SK-N-SH (cell line): ENCODE measurements at regions not wholly inside any gene's neighbourhood (a gene's known extent, or its start where the extent isn't known, plus 50 kb on each side); places are given as distances from the start of the nearest gene placed in this dataset.

ENCODE experiments used
- CTCF ChIA-PET: fragments of 300-600, 350-600 bp; formaldehyde crosslinking; extraction: SDS; loops from one replicate; lab custom pipeline; 2021; lab: Yijun Ruan, JAX
- POLR2A ChIA-PET: fragments of 350-600 bp; sonication (Branson Sonifier 250); formaldehyde crosslinking; extraction: SDS; loops from one replicate; lab custom pipeline; 2020; ENCODE audit warnings: antibody characterized with exemption, inconsistent platforms; lab: Yijun Ruan, JAX
- DNase-seq: peaks from one replicate; pipeline ENCODE4 v3.0.0; 2012
- H2AFZ ChIP-seq: fragments of 200-600 bp; sonication (generic); 2 replicates; pipeline ENCODE4 v1.8.1; 2016; ENCODE audit warnings: antibody characterized with exemption, mild to moderate bottlenecking, low read depth
- H3F3A ChIP-seq: fragments of 200-600 bp; sonication (generic); replicated peaks from 2 replicates; pipeline ENCODE3; 2016; ENCODE audit warnings: antibody characterized with exemption, mild to moderate bottlenecking; ENCODE audit not compliant: insufficient read depth
- H3K27ac ChIP-seq, 2 experiments: fragments of 200-500 bp in 1 of 2; fragments of 200-600 bp in 1 of 2; sonication (Bioruptor generic) in 1 of 2; sonication (generic), shearing (Covaris generic) in 1 of 2; 2 replicates each; pipeline versions ENCODE4 v1.5.1 to v1.6.1; 2014 to 2016; ENCODE audit warnings: low read depth in 2 of 2, inconsistent platforms in 1 of 2, low read length in 1 of 2, mild to moderate bottlenecking in 1 of 2, mixed read lengths in 1 of 2
- H3K27me3 ChIP-seq: fragments of 200-600 bp; sonication (generic), shearing (Covaris generic); 2 replicates; pipeline ENCODE4 v1.6.1; 2016; ENCODE audit warnings: mixed run types; ENCODE audit not compliant: insufficient read depth
- H3K36me3 ChIP-seq, 2 experiments: fragments of 200-500 bp in 1 of 2; fragments of 200-600 bp in 1 of 2; sonication (Bioruptor generic) in 1 of 2; sonication (generic) in 1 of 2; replicated peaks in 1 of 2; 2 replicates each; pipeline versions ENCODE3 to v1.5.1; 2014 to 2016; ENCODE audit warnings: low read length in 1 of 2, mild to moderate bottlenecking in 1 of 2; ENCODE audit not compliant: insufficient read depth in 2 of 2, control insufficient read depth in 1 of 2
- H3K4me1 ChIP-seq, 2 experiments: fragments of 200-500 bp in 1 of 2; fragments of 200-600 bp in 1 of 2; sonication (Bioruptor generic) in 1 of 2; sonication (generic), shearing (Covaris generic) in 1 of 2; 2 replicates each; pipeline versions ENCODE4 v1.5.1 to v1.6.1; 2014 to 2016; ENCODE audit warnings: low read depth in 1 of 2, low read length in 1 of 2, mixed run types in 1 of 2; ENCODE audit not compliant: insufficient read depth in 2 of 2, control insufficient read depth in 1 of 2
- H3K4me2 ChIP-seq: fragments of 200-600 bp; sonication (generic), shearing (Covaris generic); 2 replicates; pipeline ENCODE4 v1.6.1; 2017; ENCODE audit warnings: mixed run types
- H3K4me3 ChIP-seq, 2 experiments: fragments of 200-500 bp in 1 of 2; fragments of 200-600 bp in 1 of 2; sonication (Bioruptor generic) in 1 of 2; sonication (generic), shearing (Covaris generic) in 1 of 2; 2 replicates each; pipeline versions ENCODE4 v1.5.1 to v1.8.1; 2014 to 2016; ENCODE audit warnings: low read depth in 2 of 2, inconsistent platforms in 1 of 2, low read length in 1 of 2, mild to moderate bottlenecking in 1 of 2, mixed read lengths in 1 of 2, moderate library complexity in 1 of 2
- H3K79me2 ChIP-seq: fragments of 200-600 bp; sonication (generic); 2 replicates; pipeline ENCODE4 v1.8.1; 2017; ENCODE audit warnings: mild to moderate bottlenecking; ENCODE audit not compliant: insufficient read depth
- H3K9ac ChIP-seq: fragments of 200-600 bp; sonication (generic); 2 replicates; pipeline ENCODE4 v1.6.1; 2017; ENCODE audit warnings: mixed run types
- H3K9me2 ChIP-seq: fragments of 200-600 bp; sonication (generic); 2 replicates; pipeline ENCODE4 v1.6.1; 2017; ENCODE audit warnings: mixed run types
- H3K9me3 ChIP-seq: fragments of 200-600 bp; sonication (generic); 2 replicates; pipeline ENCODE4 v1.6.1; 2017; ENCODE audit warnings: mixed run types, mild to moderate bottlenecking, moderate library complexity
- H4K20me1 ChIP-seq: fragments of 200-600 bp; sonication (generic); 2 replicates; pipeline ENCODE4 v1.6.1; 2017; ENCODE audit warnings: mild to moderate bottlenecking, mixed run types; ENCODE audit not compliant: insufficient read depth
- CHD2 ChIP-seq: fragments of 150-350 bp; IDR thresholded peaks from 2 replicates; pipeline ENCODE4 v1.6.1; 2018; ENCODE audit warnings: low read length; ENCODE audit not compliant: partially characterized antibody
- ELF1 ChIP-seq: IDR thresholded peaks from 2 replicates; pipeline ENCODE4 v1.4.0; 2012
- FOXJ3 ChIP-seq: sonication (generic); formaldehyde crosslinking; IDR thresholded peaks from 2 replicates; pipeline ENCODE4 v1.5.1; 2020; ENCODE audit warnings: mild to moderate bottlenecking, missing genetic modification reagents
- FOXM1 ChIP-seq: IDR thresholded peaks from 2 replicates; pipeline ENCODE4 v1.4.0; 2012; ENCODE audit warnings: low read depth, mild to moderate bottlenecking
- JUND ChIP-seq: IDR thresholded peaks from 2 replicates; pipeline ENCODE4 v1.4.0; 2012
- MXI1 ChIP-seq: IDR thresholded peaks from 2 replicates; pipeline ENCODE4 v1.6.1; 2012; ENCODE audit warnings: mild to moderate bottlenecking, low read depth, low read length, improper control_type of control experiment
- NRF1 ChIP-seq: IDR thresholded peaks from 2 replicates; pipeline ENCODE4 v1.6.1; 2012; ENCODE audit warnings: low read depth, mild to moderate bottlenecking, low read length
- POLR2AphosphoS5 ChIP-seq: IDR thresholded peaks from 2 replicates; pipeline ENCODE4 v1.6.1; 2012; ENCODE audit warnings: low read depth, low read length
- RAD21 ChIP-seq: IDR thresholded peaks from 2 replicates; pipeline ENCODE4 v1.6.1; 2012; ENCODE audit warnings: mild to moderate bottlenecking, low read length
- RFX5 ChIP-seq: IDR thresholded peaks from 2 replicates; pipeline ENCODE4 v1.6.1; 2012; ENCODE audit warnings: mild to moderate bottlenecking, improper control_type of control experiment, low read length
- RXRA ChIP-seq: IDR thresholded peaks from 2 replicates; pipeline ENCODE4 v1.4.0; 2012; ENCODE audit warnings: low read depth, mild to moderate bottlenecking, borderline replicate concordance
- SMC3 ChIP-seq: IDR thresholded peaks from 2 replicates; pipeline ENCODE4 v1.6.1; 2012; ENCODE audit warnings: low read depth, low read length, improper control_type of control experiment
- TAF1 ChIP-seq: IDR thresholded peaks from 2 replicates; pipeline ENCODE4 v1.6.1; 2012; ENCODE audit warnings: low read depth, mild to moderate bottlenecking, low read length, moderate library complexity, borderline replicate concordance
- TEAD4 ChIP-seq: IDR thresholded peaks from 2 replicates; pipeline ENCODE4 v1.4.0; 2012; ENCODE audit warnings: mild to moderate bottlenecking, borderline replicate concordance; ENCODE audit not compliant: insufficient read depth
- WGBS: methylation state at CpG from one replicate; pipeline ENCODE4 v1.1.6; 2017; ENCODE audit warnings: low lambda C conversion rate; 5-methylcytosine and 5-hydroxymethylcytosine counted together
- TF ChIP-seq, protein P1 (sequence below): IDR thresholded peaks from 2 replicates; pipeline ENCODE4 v1.4.0; 2012; ENCODE audit warnings: low read depth
- TF ChIP-seq, protein P2 (sequence below): IDR thresholded peaks from 2 replicates; pipeline ENCODE4 v1.4.0; 2012; ENCODE audit warnings: low read depth, borderline replicate concordance

DNA sequence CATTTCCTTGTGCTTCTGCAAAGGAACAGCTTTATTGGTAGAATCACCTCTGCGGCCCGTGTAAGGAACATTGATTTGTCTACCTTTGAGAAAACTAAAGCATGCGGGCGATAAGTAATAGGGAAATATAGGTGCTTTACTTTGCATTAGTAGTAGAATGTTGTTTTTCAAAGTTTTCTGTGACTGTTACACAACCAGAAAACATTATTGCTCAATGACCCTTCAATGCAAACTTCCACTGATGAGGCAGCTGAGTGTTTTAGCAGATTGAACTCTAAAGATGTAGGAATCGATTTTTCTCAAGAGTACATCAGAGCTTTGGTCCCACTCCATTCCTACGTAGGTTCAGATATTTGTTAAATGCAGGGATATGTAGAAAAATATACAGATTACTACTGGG lies 427.8 kb downstream of the DNAJB9 start:
- WGBS, result 56% methylated on average over 6 of the region's 6 CpGs
- no peaks in the 10 kb centered on the region for H3K79me2 ChIP-seq
- POLR2A ChIA-PET, result no interaction called here

DNA sequence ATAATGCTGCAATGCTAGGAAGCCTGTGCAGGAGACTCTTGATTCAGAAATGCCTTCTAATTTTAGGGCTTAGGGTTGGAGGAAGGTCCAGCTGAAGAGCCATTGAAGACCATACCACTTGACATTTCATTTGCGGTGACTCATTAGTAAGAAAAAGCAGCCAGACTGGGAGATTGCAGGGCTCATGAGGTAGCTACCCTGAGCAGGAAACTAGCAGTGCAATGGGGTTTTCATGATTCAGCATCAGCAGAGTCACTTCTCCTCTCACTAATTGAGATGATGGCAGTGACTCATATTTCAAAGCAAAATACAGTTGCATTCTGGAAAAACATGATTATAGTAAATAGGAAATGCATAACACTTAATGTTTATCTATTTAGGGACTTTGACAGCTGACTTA lies 434.1 kb downstream of the DNAJB9 start:
- Histone ChIP-seq H2AFZ (no peak overlapping the region), H3K9me3 (no peaks in the 10 kb centered on the region), H3K79me2 (no peaks in the 10 kb centered on the region), H3K4me3 (no peak overlapping the region), H3K9me2 (0 out of 2 replicates have a peak, but pooled peaks cover 3% of the 10 kb centered on the region), H3K27ac (no peak overlapping the region), H3K36me3 (no peaks in the 10 kb centered on the region), H3K4me1 (no peaks in the 10 kb centered on the region), H3K4me2 (no peak overlapping the region), H3F3A (no peaks in the 10 kb centered on the region), H3K27me3 (no peaks in the 10 kb centered on the region), H3K9ac (no peak overlapping the region), H4K20me1 (no peaks in the 10 kb centered on the region)
- DNase-seq, result no peak
- WGBS, result 57% methylated on average over 1 of the region's 1 CpG
- ChIA-PET POLR2A (no interaction called here), CTCF (no interaction called here)
- TF ChIP-seq TAF1, result no peak
- no peak for TF ChIP-seq FOXJ3
- no peak for TF ChIP-seq MXI1
- TF ChIP-seq CHD2, result no peak
- TF ChIP-seq ELF1, result no peak
- TF ChIP-seq, protein P1, sequence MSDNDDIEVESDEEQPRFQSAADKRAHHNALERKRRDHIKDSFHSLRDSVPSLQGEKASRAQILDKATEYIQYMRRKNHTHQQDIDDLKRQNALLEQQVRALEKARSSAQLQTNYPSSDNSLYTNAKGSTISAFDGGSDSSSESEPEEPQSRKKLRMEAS, result no peak
- TF ChIP-seq POLR2AphosphoS5, result no peak
- no peak for TF ChIP-seq FOXM1
- TF ChIP-seq, protein P2, sequence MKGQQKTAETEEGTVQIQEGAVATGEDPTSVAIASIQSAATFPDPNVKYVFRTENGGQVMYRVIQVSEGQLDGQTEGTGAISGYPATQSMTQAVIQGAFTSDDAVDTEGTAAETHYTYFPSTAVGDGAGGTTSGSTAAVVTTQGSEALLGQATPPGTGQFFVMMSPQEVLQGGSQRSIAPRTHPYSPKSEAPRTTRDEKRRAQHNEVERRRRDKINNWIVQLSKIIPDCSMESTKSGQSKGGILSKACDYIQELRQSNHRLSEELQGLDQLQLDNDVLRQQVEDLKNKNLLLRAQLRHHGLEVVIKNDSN, result no peak
- no peak for TF ChIP-seq RAD21
- TF ChIP-seq RXRA, result no peak
- TF ChIP-seq RFX5, result no peak
- TF ChIP-seq SMC3, result no peak

More for the DNA sequence above, 427.8 kb downstream of the DNAJB9 start:
- DNase-seq, result no peak
- H3K36me3 ChIP-seq, result no peaks in the 10 kb centered on the region
- CTCF ChIA-PET, result interaction anchor here (0.8 kb wide), 2 partner anchors 9 to 13 kb away, joined by 3 read pairs; no protein-coding TSS in a partner anchor
- H3K9me2 ChIP-seq, result no peaks in the 10 kb centered on the region
- no peak overlapping the region for H3K27ac ChIP-seq
- H3K4me2 ChIP-seq, result no peak overlapping the region
- no peaks in the 10 kb centered on the region for H4K20me1 ChIP-seq
- H3K4me1 ChIP-seq, result no peaks in the 10 kb centered on the region
- H2AFZ ChIP-seq, result no peak overlapping the region
- TF ChIP-seq RFX5 (no peak), JUND (no peak), NRF1 (no peak), TEAD4 (no peak), ELF1 (no peak), MXI1 (no peak)
- no peak overlapping the region for H3K4me3 ChIP-seq
- H3K27me3 ChIP-seq, result no peaks in the 10 kb centered on the region
- peaks cover 3% of the 10 kb centered on the region; the same call in 1 of the 2 replicates for H3K9me3 ChIP-seq
- no peaks in the 10 kb centered on the region for H3F3A ChIP-seq
- H3K9ac ChIP-seq, result no peak overlapping the region
